Activated CD8-positive, alpha-beta T cell treated with anti-CD3 and anti-CD28 coated beads for 36 hours (primary cell): ENCODE measurements at regions not wholly inside any gene's neighbourhood (a gene's known extent, or its start where the extent isn't known, plus 50 kb on each side); places are given as distances from the start of the nearest gene placed in this dataset.

Experiments used
- ATAC-seq: fragments of 200-7000 bp; cut with Tn5 transposase; one replicate; pipeline ENCODE4 v1.10.0; 2021; ENCODE audit warnings: mild to moderate bottlenecking, moderate library complexity
- CTCF ChIA-PET: fragments of 350-600 bp; sonication (Branson Sonifier 250); formaldehyde crosslinking; loops from one replicate; lab custom pipeline; 2021; ENCODE audit warnings: antibody characterized with exemption; lab: Charles Lee
- POLR2A ChIA-PET: fragments of 350-600 bp; sonication (Branson Sonifier 250); formaldehyde crosslinking; loops from one replicate; lab custom pipeline; 2021; ENCODE audit warnings: antibody characterized with exemption; lab: Charles Lee
- DNase-seq: peaks from one replicate; pipeline ENCODE4 v3.0.0-alpha.2; 2020
- H3K27ac Mint-ChIP-seq: one replicate; pipeline ENCODE4 v1.8.0; 2021; ENCODE audit warnings: mild to moderate bottlenecking, mixed read lengths
- H3K27me3 Mint-ChIP-seq: one replicate; pipeline ENCODE4 v1.8.0; 2021; ENCODE audit warnings: mixed read lengths
- H3K36me3 Mint-ChIP-seq: one replicate; pipeline ENCODE4 v1.8.0; 2021; ENCODE audit warnings: low read depth, mixed read lengths
- H3K4me1 Mint-ChIP-seq: one replicate; pipeline ENCODE4 v1.8.0; 2021; ENCODE audit warnings: low read depth, mixed read lengths
- H3K4me3 Mint-ChIP-seq: one replicate; pipeline ENCODE4 v1.8.0; 2021; ENCODE audit warnings: mild to moderate bottlenecking, moderate library complexity, mixed read lengths
- H3K9me3 Mint-ChIP-seq: one replicate; pipeline ENCODE4 v1.8.0; 2021; ENCODE audit warnings: mixed read lengths
- intact Hi-C: fragments of 100-400 bp; cut with micrococcal nuclease; formaldehyde crosslinking; loops from one replicate; pipeline ENCODE4 v1.10.0; 2022
- TF ChIP-seq, protein P1 (sequence below): fragments of 200-600 bp; IDR thresholded peaks from one replicate; pipeline ENCODE4 v1.8.0; 2022; ENCODE audit warnings: antibody characterized with exemption, mild to moderate bottlenecking

DNA sequence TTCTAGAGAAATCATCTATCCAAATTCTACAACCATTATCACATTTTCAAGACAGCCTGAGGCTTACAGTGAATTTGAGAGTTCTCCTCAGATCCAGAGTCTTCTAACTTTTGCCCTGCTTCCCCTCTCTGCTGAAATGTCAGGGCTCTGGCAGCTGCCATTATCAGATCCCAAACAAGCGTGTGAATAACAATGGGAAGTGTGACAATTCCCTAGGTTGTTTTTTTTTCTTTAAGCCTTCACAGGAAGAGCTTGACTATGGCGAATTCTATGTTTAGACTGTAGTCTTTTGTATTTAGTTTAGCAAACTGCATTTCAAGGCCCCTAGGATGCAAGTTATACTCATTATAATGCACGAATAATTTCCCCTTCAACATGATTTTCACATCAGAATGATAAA is 61.3 kb upstream of the KDR start:
- ChIA-PET CTCF (no interaction called here), POLR2A (interaction anchor here (1.1 kb wide), 1 partner anchor 12 kb away, joined by 3 read pairs; no protein-coding TSS in a partner anchor)
- peaks cover 4% of the 10 kb centered on the region for H3K4me1 Mint-ChIP-seq
- ATAC-seq (no peak), DNase-seq (no peak)
- no peak overlapping the region for H3K4me3 Mint-ChIP-seq
- peaks cover 20% of the 10 kb centered on the region for H3K27me3 Mint-ChIP-seq
- intact Hi-C loops, result loop anchor here (10.0 kb wide), 1 partner anchor 128 kb away; no protein-coding TSS in a partner anchor
- H3K9me3 Mint-ChIP-seq, result no peaks in the 10 kb centered on the region
- TF ChIP-seq, protein P1, sequence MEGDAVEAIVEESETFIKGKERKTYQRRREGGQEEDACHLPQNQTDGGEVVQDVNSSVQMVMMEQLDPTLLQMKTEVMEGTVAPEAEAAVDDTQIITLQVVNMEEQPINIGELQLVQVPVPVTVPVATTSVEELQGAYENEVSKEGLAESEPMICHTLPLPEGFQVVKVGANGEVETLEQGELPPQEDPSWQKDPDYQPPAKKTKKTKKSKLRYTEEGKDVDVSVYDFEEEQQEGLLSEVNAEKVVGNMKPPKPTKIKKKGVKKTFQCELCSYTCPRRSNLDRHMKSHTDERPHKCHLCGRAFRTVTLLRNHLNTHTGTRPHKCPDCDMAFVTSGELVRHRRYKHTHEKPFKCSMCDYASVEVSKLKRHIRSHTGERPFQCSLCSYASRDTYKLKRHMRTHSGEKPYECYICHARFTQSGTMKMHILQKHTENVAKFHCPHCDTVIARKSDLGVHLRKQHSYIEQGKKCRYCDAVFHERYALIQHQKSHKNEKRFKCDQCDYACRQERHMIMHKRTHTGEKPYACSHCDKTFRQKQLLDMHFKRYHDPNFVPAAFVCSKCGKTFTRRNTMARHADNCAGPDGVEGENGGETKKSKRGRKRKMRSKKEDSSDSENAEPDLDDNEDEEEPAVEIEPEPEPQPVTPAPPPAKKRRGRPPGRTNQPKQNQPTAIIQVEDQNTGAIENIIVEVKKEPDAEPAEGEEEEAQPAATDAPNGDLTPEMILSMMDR, result no peak
- no peak overlapping the region for H3K27ac Mint-ChIP-seq
- no peaks in the 10 kb centered on the region for H3K36me3 Mint-ChIP-seq

DNA sequence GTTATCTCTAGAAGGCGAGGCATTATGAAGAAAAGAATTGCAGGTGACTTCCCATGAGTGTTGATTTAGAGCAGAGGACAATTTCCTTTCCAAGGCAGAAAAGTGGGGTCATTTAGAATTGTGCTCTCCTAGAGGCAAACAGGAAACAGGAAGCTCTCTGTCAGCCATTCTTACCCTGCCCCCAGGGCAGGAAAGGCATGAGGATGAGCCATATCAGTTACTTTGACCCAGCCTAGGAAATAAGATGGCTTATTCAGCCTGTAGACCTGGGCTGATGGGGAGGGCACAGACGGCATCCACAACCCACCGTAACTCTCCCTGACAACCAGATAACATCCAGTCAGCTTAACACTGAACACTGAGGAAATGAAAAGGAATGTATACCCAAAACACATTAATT is 88.8 kb upstream of the KDR start:
- Mint-ChIP-seq H3K4me1 (no peaks in the 10 kb centered on the region), H3K27ac (no peak overlapping the region), H3K4me3 (no peak overlapping the region), H3K9me3 (peaks cover 2% of the 10 kb centered on the region), H3K27me3 (peaks cover 8% of the 10 kb centered on the region), H3K36me3 (no peaks in the 10 kb centered on the region)
- TF ChIP-seq, protein P1, result no peak
- no peak for ATAC-seq
- ChIA-PET POLR2A (no interaction called here), CTCF (interaction anchor here (1.0 kb wide), 1 partner anchor 98 kb away, joined by 3 read pairs; no protein-coding TSS in a partner anchor)
- intact Hi-C loops, result no loop called here
- DNase-seq, result no peak

DNA sequence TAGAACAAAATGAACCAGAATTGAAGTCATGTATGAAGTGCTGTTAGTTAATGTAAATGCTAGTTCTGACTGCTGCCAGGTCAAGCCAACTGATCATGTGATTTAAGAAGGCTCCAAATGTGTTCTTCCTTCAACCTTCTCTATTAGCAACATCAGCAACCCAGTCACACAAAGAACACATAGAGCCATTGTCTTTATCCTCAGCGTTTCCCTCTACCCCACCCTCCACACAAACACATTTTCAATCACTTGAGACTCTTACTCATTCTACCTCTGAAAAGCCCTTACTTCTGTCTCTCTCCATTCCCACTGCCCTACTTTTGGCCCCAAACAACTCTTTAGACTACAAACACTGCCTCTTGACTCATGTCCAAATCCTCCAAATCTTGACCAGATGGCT is 89.7 kb upstream of the KDR start:
- ATAC-seq (no peak), DNase-seq (no peak)
- no peaks in the 10 kb centered on the region for H3K4me1 Mint-ChIP-seq
- H3K36me3 Mint-ChIP-seq, result no peaks in the 10 kb centered on the region
- intact Hi-C loops, result no loop called here
- no peak overlapping the region for H3K4me3 Mint-ChIP-seq
- H3K9me3 Mint-ChIP-seq, result peaks cover 2% of the 10 kb centered on the region
- POLR2A ChIA-PET, result no interaction called here
- TF ChIP-seq, protein P1, result no peak
- H3K27ac Mint-ChIP-seq, result no peak overlapping the region
- peaks cover 8% of the 10 kb centered on the region for H3K27me3 Mint-ChIP-seq
- CTCF ChIA-PET, result no interaction called here

DNA sequence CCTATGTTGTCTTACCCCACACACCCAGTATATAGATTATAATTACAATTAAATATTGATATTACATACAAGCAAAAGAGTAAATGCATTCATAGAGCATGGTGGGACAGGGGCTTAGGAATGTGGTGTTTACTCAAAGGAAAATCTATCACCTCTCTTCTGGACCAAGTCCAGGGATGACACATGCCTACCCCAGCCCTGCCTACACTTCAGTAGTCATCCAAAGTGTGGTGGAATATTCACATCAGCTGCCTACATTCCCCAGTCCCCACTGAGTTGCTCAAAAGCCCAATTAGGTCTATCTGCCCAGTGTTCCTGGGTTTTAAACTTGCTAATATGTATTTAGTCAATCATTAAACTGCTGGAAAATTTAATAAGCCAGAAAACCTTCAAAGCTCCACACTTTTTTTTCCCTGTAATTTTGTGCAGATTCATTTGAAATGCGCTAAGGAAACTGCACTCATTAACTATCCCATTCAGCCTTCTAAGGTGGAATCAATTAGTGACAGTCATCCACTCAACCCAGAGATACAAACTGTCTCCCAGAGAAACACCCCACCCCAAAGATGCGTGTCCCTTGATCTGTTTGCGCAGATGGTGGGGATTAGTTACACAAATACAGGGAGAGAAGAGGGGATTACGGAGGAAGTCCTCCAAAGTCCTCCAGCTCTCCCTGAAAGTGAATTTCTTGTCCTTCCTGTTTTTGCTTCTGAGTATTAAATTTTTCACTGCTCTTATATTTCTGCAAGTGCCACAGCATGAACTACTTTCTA is 91.7 kb upstream of the KDR start:
- ATAC-seq (no peak), DNase-seq (no peak)
- Mint-ChIP-seq H3K4me1 (no peaks in the 10 kb centered on the region), H3K9me3 (no peaks in the 10 kb centered on the region), H3K36me3 (no peaks in the 10 kb centered on the region), H3K27ac (no peak overlapping the region), H3K27me3 (peaks cover 6% of the 10 kb centered on the region), H3K4me3 (no peak overlapping the region)
- intact Hi-C loops, result no loop called here
- ChIA-PET CTCF (no interaction called here), POLR2A (no interaction called here)
- TF ChIP-seq, protein P1, result no peak

DNA sequence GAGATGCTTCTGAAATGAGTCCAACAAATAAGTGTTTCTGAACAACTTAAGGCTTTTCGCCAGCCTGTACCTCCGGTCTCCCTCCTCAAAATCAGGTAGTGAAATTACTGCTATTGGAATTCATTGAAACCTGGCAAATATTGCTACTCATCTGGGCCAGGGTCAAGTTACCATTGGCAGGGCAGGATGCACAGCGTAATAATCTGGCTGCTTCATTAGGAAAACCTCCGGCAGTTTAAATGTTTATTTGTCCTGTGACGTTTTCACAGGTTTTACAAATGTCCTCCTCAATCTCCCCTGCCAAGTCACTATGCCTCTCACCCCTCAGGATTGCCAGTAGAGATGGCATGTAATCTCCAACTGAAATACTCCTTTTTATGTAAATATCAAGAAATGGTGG is 92.6 kb upstream of the KDR start:
- Mint-ChIP-seq H3K27me3 (peaks cover 6% of the 10 kb centered on the region), H3K9me3 (no peaks in the 10 kb centered on the region), H3K4me3 (no peak overlapping the region), H3K36me3 (no peaks in the 10 kb centered on the region), H3K27ac (no peak overlapping the region), H3K4me1 (no peaks in the 10 kb centered on the region)
- DNase-seq (no peak), ATAC-seq (no peak)
- TF ChIP-seq, protein P1, result no peak
- POLR2A ChIA-PET, result no interaction called here
- CTCF ChIA-PET, result interaction anchor here (1.1 kb wide), 1 partner anchor 33 kb away, joined by 3 read pairs; no protein-coding TSS in a partner anchor
- intact Hi-C loops, result no loop called here
